ENCODE measurements at regions not wholly inside any gene's neighbourhood (a gene's known extent, or its start where the extent isn't known, plus 50 kb on each side); places are given as distances from the start of the nearest gene placed in this dataset.
A peak's percentile ranks its signal among the peaks of the same experiment; 100 is the strongest.

GRCh38 chr20:19022791-19023448 lies 189.5 kb upstream of the SLC24A3 start:
- Histone ChIP-seq H3K36me3 (replicated peaks; ENCODE audit: control insufficient read depth, insufficient read depth, low read length) (no peaks in the 10 kb centered on the region), H3K4me3 (ENCODE audit: insufficient read depth, low read depth, low read length) (no peak overlapping the region), H3K27me3 (ENCODE audit: control insufficient read depth, insufficient read depth, low read length) (no peaks in the 10 kb centered on the region)
- no peak for DNase-seq

DNA sequence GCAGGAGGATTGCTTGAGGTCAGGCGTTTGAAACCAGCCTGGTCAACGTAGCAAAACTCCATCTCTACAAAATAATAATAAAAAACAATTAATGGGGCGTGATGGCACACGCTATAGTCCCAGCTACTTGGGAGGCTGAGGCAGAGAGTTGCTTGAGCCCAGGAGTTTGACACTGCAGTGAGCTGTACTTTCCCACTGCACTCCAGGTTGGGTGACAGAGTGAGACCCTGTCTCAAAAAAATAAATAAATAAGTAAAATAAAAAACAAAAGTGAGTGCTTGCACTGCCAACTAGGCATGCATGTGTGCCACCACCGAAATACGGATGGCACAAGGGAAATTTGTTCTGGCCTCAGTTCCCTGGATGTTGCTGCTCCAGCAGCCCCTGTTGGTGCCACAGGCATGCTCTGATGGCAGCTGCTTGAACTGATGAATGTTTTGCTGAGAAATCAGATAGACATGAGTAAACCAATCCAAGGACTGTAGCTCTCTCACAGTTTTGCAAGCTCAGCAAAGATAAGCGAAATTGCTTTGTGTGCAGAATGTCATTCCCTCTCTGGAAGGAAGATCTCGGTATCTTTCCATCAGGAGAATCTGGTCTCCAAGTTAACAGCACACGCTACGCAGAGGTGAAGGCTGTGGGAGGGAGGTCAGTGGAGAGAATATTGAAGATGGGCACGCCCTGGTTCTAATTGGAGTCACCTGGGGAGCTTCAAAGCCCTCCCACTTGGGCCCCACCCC lies 188.0 kb upstream of the SLC24A3 start:
- Histone ChIP-seq H3K4me3 (ENCODE audit: insufficient read depth, low read depth, low read length) (no peak overlapping the region), H3K36me3 (replicated peaks; ENCODE audit: control insufficient read depth, insufficient read depth, low read length) (no peaks in the 10 kb centered on the region), H3K27me3 (ENCODE audit: control insufficient read depth, insufficient read depth, low read length) (no peaks in the 10 kb centered on the region)
- DNase-seq = no peak

DNA sequence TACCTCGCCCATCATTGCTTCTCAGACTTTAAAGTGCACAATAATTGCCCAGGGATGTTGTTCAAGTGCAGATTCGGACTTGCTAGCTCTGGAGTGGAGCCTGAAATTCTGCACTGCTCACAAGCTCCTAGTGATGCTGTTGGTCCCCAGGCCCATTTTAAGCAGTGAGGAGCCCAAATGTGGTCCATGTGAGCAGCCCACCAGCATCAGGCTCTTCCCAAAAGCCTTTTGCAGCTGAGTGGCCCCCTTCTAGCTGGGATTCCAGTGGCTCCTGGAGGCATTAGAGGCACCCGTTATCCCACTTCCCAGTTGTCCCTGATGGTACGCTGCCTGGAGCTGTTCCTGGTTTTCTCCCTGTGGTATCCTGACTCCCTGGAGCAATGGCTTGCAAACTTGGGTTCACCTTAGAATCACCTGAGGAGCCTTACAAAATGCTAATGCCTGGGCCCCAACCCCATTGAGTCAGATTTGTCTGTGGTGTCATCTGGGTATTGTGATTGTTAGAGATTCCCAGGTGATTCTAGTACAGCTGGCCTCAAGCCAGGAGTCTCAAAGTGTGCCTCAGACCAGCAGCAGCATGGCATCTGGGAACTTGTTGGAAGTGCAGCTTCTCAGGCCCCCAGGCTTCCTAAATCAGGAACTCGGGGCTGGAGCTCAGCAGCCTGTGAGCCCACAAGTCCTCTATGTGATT lies 186.9 kb upstream of the SLC24A3 start:
- no peak overlapping the region for H3K4me3 ChIP-seq (ENCODE audit: insufficient read depth, low read depth, low read length)
- no peak for DNase-seq
- no peaks in the 10 kb centered on the region for H3K36me3 ChIP-seq (replicated peaks; ENCODE audit: control insufficient read depth, insufficient read depth, low read length)
- H3K27me3 ChIP-seq (ENCODE audit: control insufficient read depth, insufficient read depth, low read length) = no peaks in the 10 kb centered on the region

GRCh38 chr20:19026121-19026878 lies 186.1 kb upstream of the SLC24A3 start:
- DNase-seq = no peak
- Histone ChIP-seq H3K27me3 (ENCODE audit: control insufficient read depth, insufficient read depth, low read length) (no peaks in the 10 kb centered on the region), H3K36me3 (replicated peaks; ENCODE audit: control insufficient read depth, insufficient read depth, low read length) (no peaks in the 10 kb centered on the region), H3K4me3 (ENCODE audit: insufficient read depth, low read depth, low read length) (no peak overlapping the region)

GRCh38 chr20:19026901-19027644 lies 185.4 kb upstream of the SLC24A3 start:
- DNase-seq = peak; percentile 78
- H3K27me3 ChIP-seq (ENCODE audit: control insufficient read depth, insufficient read depth, low read length) = no peaks in the 10 kb centered on the region

DNA sequence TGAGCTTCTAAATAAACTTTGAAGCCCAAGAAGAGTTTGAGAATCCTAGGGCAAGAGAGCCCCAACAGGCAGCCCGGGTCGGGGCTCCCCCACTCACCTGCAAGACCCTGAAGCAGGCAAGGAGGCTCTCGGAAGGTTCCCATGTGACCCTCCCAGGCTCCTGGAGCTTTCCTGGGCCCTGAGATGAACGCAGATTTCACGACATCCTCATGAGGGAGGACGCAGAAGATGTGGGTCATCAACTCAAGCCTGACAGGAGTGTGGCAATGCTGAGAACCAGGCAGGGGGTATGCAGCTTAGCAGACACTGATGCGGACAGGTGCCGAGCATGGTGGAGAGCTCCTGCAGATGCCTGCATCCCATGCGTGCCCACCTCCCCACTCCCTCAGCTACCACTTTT lies 184.5 kb upstream of the SLC24A3 start:
- H3K36me3 ChIP-seq (replicated peaks; ENCODE audit: control insufficient read depth, insufficient read depth, low read length) = no peaks in the 10 kb centered on the region
- H3K4me3 ChIP-seq (ENCODE audit: insufficient read depth, low read depth, low read length) = no peak overlapping the region
- no peaks in the 10 kb centered on the region for H3K27me3 ChIP-seq (ENCODE audit: control insufficient read depth, insufficient read depth, low read length)
- no peak for DNase-seq

More at GRCh38 chr20:19026901-19027644, 185.4 kb upstream of the SLC24A3 start:
- H3K4me3 ChIP-seq (ENCODE audit: insufficient read depth, low read depth, low read length) = no peak overlapping the region
- no peaks in the 10 kb centered on the region for H3K36me3 ChIP-seq (replicated peaks; ENCODE audit: control insufficient read depth, insufficient read depth, low read length)

DNA sequence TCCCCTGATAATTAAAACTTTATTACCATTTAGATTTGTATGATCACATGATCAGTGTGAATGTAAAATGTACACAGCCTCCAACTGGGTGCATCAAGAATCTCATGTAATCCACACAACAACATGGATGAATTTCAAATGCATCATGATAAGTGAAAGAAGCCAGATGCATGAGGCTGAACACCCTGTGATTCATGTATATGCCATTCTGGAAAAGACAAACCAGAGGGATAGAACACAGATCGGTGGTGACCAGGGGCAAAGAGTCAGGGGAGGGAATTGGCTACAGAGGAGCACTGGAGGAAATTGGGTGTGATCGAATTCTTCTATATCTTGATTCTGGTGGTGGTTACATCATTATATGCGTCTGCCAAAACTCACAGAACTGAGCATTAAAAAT lies 170.7 kb upstream of the SLC24A3 start:
- DNase-seq = no peak
- Histone ChIP-seq H3K36me3 (replicated peaks; ENCODE audit: control insufficient read depth, insufficient read depth, low read length) (no peaks in the 10 kb centered on the region), H3K4me3 (ENCODE audit: insufficient read depth, low read depth, low read length) (no peak overlapping the region), H3K27me3 (ENCODE audit: control insufficient read depth, insufficient read depth, low read length) (no peaks in the 10 kb centered on the region)

DNA sequence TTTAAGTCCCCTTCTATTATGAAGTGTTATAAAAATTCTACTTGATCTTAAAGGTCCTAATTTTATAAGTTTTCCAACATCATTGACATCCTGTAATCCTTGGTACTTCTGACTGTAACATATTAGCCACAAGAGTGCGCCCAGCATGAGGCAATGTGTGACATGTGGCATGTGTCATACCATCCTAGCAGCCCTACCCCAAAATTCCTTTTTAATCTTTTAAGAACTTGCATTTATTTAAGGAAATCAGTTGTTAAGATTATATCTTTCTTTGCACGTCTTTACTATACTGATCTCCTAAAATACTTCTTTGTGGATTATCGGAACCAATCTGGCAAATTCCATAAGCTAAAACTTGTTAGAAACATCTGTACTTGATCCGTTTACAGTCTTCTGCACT lies 167.1 kb upstream of the SLC24A3 start:
- H3K36me3 ChIP-seq (replicated peaks; ENCODE audit: control insufficient read depth, insufficient read depth, low read length) = no peaks in the 10 kb centered on the region
- no peak overlapping the region for H3K4me3 ChIP-seq (ENCODE audit: insufficient read depth, low read depth, low read length)
- no peak for DNase-seq
- no peaks in the 10 kb centered on the region for H3K27me3 ChIP-seq (ENCODE audit: control insufficient read depth, insufficient read depth, low read length)

DNA sequence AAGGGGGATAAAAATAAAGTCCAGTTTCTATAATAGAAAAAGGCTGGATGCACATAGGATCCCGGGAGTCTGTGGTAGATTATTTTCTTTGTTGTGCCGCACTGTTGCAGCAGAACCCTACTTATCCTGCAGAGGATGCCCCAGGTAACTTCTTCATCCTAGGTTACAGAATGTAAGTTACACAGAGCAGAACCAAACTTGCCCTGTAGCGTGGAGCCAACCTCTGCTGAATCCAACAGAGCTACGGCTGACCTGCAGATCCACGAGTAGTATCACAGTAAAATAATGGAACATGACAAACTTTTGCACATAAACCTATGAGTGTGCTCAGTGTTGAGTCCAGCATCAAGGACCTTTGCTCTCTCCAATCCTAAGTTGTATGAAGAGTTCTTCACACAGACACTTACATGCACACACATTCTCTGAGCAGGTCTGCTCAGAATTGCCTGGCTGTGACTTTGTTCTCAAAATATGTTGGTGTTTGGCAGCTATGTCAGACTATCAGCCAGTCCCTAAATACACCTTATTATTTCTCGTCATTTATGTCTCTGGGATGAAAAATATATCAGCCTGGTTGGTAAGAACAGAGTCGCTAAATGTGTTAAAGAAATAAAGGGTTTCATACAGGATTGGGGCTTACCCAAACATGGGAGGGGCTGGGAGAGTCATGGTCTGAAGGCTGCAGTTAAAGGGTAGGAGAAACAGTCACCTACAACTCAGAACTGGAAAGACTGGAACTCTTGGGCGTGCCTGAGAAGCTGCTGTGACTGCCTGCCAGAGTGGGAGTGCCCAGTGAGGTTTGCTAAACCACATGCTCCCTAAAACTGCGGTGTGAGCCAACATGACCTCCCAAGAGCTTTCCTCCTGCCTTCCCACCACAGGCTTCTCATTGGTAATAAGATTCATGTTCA lies 165.1 kb upstream of the SLC24A3 start:
- H3K36me3 ChIP-seq (replicated peaks; ENCODE audit: control insufficient read depth, insufficient read depth, low read length) = no peaks in the 10 kb centered on the region
- no peaks in the 10 kb centered on the region for H3K27me3 ChIP-seq (ENCODE audit: control insufficient read depth, insufficient read depth, low read length)
- no peak overlapping the region for H3K4me3 ChIP-seq (ENCODE audit: insufficient read depth, low read depth, low read length)
- no peak for DNase-seq

DNA sequence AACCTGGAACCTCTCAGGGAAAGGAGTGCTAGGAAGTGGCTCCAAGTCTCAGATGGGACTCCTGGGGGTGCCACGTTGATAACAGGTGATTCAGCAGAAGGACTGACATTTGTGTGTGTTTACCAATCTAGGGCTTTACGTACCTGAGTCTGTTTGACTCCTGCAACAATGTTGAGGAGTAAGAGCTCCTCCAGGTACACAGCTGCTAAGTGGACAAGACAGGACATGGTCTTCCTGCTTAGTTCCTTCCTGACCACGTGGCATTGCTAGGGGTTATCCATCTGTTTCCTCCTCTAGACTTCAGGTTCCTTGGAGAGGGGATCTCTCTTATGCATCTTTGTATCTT lies 164.5 kb upstream of the SLC24A3 start:
- Histone ChIP-seq H3K36me3 (replicated peaks; ENCODE audit: control insufficient read depth, insufficient read depth, low read length) (no peaks in the 10 kb centered on the region), H3K27me3 (ENCODE audit: control insufficient read depth, insufficient read depth, low read length) (no peaks in the 10 kb centered on the region), H3K4me3 (ENCODE audit: insufficient read depth, low read depth, low read length) (no peak overlapping the region)
- DNase-seq = no peak

DNA sequence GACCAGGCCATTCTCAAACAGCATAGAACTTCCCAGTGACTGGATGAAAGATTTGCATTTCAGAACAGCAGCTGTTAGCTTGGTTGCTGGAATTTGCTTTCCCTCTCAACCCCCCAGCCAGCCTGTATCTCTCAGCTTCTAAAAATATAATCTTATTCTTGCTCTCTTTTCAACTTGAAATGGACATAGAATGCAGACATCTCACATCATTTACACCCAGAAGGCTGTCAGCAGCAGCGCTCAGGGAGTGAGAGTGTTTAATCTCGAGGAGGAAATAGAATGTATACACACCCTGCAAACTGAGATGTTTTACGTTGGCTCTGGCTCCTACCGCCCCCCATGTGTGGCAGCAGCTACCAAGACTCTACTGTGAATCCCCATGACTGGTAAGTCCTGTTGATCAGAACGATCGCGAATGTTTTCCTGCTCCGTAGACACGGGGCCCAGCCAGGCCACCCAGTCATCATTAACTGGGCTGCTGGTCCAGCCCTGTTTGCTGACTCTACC lies 163.4 kb upstream of the SLC24A3 start:
- no peaks in the 10 kb centered on the region for H3K36me3 ChIP-seq (replicated peaks; ENCODE audit: control insufficient read depth, insufficient read depth, low read length)
- H3K4me3 ChIP-seq (ENCODE audit: insufficient read depth, low read depth, low read length) = no peak overlapping the region
- no peaks in the 10 kb centered on the region for H3K27me3 ChIP-seq (ENCODE audit: control insufficient read depth, insufficient read depth, low read length)
- no peak for DNase-seq

DNA sequence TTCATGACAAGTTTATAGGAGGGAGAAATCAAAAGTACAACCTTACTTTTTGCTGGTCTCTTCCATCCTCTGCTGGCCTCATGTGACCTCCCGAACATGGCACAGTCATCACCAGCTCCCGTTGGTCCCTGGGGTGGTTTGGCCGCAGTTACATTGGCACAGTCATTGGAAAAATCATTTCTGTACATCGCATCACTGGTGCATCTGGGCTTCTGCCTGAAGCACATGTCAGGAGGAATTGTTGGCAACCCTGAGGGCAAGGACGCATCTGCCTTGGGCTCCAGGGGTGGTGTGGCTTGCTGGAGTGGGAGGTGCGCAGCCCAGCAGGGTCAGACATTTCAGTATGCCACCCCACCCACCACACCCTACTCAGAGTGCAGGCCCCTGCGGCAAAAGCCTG lies 162.9 kb upstream of the SLC24A3 start:
- Histone ChIP-seq H3K4me3 (ENCODE audit: insufficient read depth, low read depth, low read length) (no peak overlapping the region), H3K36me3 (replicated peaks; ENCODE audit: control insufficient read depth, insufficient read depth, low read length) (no peaks in the 10 kb centered on the region), H3K27me3 (ENCODE audit: control insufficient read depth, insufficient read depth, low read length) (no peaks in the 10 kb centered on the region)
- DNase-seq = no peak

DNA sequence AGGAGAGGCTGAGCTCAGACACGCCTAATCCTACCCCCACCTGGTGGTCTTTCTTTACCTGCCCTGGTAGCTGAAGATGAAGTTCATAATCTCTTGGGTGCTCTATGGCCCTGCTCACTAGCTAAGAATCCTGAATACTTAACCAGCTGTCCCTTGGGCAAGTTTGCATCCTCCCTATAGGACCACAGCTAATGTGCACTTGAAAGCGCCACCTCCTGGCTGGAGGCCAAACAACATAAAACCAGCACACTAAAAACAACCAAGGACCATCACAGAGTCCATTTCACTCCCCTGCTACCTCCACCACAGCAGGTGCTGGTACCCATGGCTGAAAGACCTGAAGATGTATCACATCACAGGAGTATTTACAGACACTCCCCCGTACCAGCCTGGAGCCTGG lies 155.5 kb upstream of the SLC24A3 start:
- no peak for DNase-seq
- no peaks in the 10 kb centered on the region for H3K27me3 ChIP-seq (ENCODE audit: control insufficient read depth, insufficient read depth, low read length)
- no peak overlapping the region for H3K4me3 ChIP-seq (ENCODE audit: insufficient read depth, low read depth, low read length)
- H3K36me3 ChIP-seq (replicated peaks; ENCODE audit: control insufficient read depth, insufficient read depth, low read length) = no peaks in the 10 kb centered on the region

Data from H7 (cell line).